ENCODE measurements at regions not wholly inside any gene's neighbourhood (a gene's known extent, or its start where the extent isn't known, plus 50 kb on each side); places are given as distances from the start of the nearest gene placed in this dataset.

DNA sequence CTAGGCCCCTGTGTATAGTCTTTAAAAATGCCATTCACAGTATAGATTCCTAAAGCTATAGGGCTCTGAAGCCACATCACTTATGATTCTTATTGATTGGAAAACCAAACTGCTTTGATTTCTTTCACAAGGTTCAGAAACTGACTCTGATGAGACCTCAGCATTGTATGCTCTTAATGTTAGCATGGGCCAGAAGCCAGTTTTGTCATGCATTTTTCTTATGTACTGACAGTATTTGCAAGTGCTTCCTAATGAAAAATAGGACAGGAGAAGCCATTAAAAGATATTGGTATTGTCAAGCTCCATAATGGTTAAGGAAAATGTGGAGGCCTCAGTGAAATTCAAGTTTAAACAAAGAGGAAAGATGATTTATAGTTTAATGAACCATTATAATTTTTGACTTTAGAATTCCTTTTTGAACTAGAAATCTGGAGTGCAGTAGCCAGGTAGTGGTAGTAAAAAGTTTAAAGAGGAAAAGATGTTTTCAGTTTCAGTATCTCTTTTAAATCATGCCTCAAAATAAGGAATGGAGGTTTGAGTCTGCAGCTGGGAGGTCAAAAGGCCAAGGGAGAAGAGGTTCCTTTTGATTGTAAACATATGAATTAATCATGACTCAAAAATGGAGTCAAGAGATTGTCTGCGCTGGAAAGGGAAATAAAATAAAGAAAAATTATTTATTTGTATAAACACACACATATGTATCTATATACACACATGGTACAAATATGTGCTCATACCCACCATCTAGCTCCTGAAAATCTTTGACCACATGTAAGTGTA, 388.1 kb upstream of the PRICKLE1 start:
- ATAC-seq, result no peak
- peaks cover 20% of the 10 kb centered on the region for H3K9me3 Mint-ChIP-seq
- no peak overlapping the region for H3K27ac Mint-ChIP-seq
- H3K27me3 Mint-ChIP-seq, result no peaks in the 10 kb centered on the region
- DNase-seq (ENCODE audit: low spot score), result no peak
- H3K36me3 Mint-ChIP-seq, result no peaks in the 10 kb centered on the region
- no peak overlapping the region for H3K4me3 Mint-ChIP-seq
- H3K4me1 Mint-ChIP-seq (ENCODE audit: low read depth in 2 of 2), result no peaks in the 10 kb centered on the region

GRCh38 chr12:42976620-42977019, 387.1 kb upstream of the PRICKLE1 start:
- Mint-ChIP-seq H3K27me3 (no peaks in the 10 kb centered on the region), H3K4me1 (ENCODE audit: low read depth in 2 of 2) (no peaks in the 10 kb centered on the region), H3K36me3 (no peaks in the 10 kb centered on the region), H3K4me3 (no peak overlapping the region), H3K9me3 (peaks cover 24% of the 10 kb centered on the region), H3K27ac (no peak overlapping the region)
- ATAC-seq (no peak), DNase-seq (ENCODE audit: low spot score) (no peak)

DNA sequence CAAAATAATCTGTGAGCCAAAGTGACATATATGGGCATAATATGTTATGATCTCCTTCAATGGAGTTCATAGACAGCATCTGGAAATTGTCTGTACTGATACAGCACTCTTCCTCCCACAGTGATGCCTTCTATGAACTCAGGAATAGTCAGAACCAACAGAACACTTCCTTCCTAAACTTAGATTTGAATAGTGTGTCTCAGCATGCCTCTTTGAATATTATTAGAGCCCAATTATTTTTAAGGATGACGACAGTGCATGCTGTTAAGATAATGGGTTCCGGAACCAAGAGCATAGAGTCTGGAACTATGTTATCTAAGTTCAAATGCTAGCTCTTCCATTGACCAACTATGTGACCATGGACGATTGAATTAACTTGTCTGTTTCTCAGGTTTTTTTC, 386.6 kb upstream of the PRICKLE1 start:
- no peak overlapping the region for H3K27ac Mint-ChIP-seq

DNA sequence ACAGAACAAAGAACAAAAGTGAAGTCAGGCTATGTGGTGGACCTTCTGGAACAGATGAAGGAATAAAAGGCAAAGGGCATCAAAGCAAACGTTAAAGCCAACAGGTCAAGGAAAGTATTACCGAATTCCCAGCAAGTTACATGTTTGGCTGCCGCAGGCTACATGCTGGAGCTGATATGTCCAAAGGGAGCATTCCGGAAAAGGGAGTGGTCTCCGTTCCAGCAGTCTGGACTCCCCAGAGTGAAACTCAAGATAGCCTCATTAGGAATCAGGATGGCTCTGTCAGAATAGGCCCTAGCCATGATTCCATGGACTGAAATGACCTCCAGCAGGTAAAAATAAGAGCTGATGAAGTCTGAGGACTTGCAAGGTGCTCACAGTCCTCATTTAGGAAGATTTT, 379.8 kb upstream of the PRICKLE1 start:
- H3K9me3 Mint-ChIP-seq, result peaks cover 22% of the 10 kb centered on the region
- ATAC-seq (no peak), DNase-seq (ENCODE audit: low spot score) (no peak)
- no peaks in the 10 kb centered on the region for H3K4me1 Mint-ChIP-seq (ENCODE audit: low read depth in 2 of 2)
- H3K27me3 Mint-ChIP-seq, result no peaks in the 10 kb centered on the region
- no peak overlapping the region for H3K4me3 Mint-ChIP-seq
- no peaks in the 10 kb centered on the region for H3K36me3 Mint-ChIP-seq
- no peak overlapping the region for H3K27ac Mint-ChIP-seq

More for the DNA sequence above, 386.6 kb upstream of the PRICKLE1 start:
- H3K4me1 Mint-ChIP-seq (ENCODE audit: low read depth in 2 of 2), result no peaks in the 10 kb centered on the region
- ATAC-seq (no peak), DNase-seq (ENCODE audit: low spot score) (no peak)
- H3K9me3 Mint-ChIP-seq, result peaks cover 25% of the 10 kb centered on the region
- H3K4me3 Mint-ChIP-seq, result no peak overlapping the region
- no peaks in the 10 kb centered on the region for H3K27me3 Mint-ChIP-seq
- no peaks in the 10 kb centered on the region for H3K36me3 Mint-ChIP-seq

GRCh38 chr12:42968426-42968825, 378.9 kb upstream of the PRICKLE1 start:
- Mint-ChIP-seq H3K36me3 (no peaks in the 10 kb centered on the region), H3K4me1 (ENCODE audit: low read depth in 2 of 2) (no peaks in the 10 kb centered on the region), H3K27ac (no peak overlapping the region), H3K27me3 (no peaks in the 10 kb centered on the region), H3K9me3 (peaks cover 17% of the 10 kb centered on the region), H3K4me3 (no peak overlapping the region)
- no peak for ATAC-seq
- no peak for DNase-seq (ENCODE audit: low spot score)

DNA sequence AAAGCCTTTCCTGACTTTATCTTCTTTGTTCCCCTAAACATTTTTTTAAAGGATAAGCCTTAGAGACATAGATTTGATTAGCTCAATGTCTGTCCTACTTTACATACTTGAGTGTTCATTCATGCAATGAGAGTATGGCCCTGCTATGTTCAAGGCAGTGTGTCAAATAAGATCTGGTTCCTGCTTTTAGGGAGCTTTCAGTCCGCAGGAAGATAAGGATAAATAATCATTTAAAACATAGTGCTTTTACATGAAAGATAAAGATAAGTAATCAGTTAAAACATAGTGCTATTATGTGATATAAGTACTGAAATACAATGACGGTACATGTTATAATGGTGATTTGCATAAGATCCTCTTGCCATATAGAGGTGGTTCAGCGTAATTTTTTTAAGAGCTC, 378.3 kb upstream of the PRICKLE1 start:
- H3K27ac Mint-ChIP-seq, result no peak overlapping the region
- H3K27me3 Mint-ChIP-seq, result no peaks in the 10 kb centered on the region
- H3K4me3 Mint-ChIP-seq, result no peak overlapping the region
- ATAC-seq, result no peak
- no peaks in the 10 kb centered on the region for H3K4me1 Mint-ChIP-seq (ENCODE audit: low read depth in 2 of 2)
- H3K9me3 Mint-ChIP-seq, result peaks cover 15% of the 10 kb centered on the region
- no peak for DNase-seq (ENCODE audit: low spot score)
- no peaks in the 10 kb centered on the region for H3K36me3 Mint-ChIP-seq

GRCh38 chr12:42963988-42964387, 374.4 kb upstream of the PRICKLE1 start:
- ATAC-seq, result no peak
- H3K36me3 Mint-ChIP-seq, result no peaks in the 10 kb centered on the region
- peaks cover 8% of the 10 kb centered on the region for H3K9me3 Mint-ChIP-seq
- no peak for DNase-seq (ENCODE audit: low spot score)
- H3K4me1 Mint-ChIP-seq (ENCODE audit: low read depth in 2 of 2), result no peaks in the 10 kb centered on the region
- no peak overlapping the region for H3K4me3 Mint-ChIP-seq
- no peak overlapping the region for H3K27ac Mint-ChIP-seq
- H3K27me3 Mint-ChIP-seq, result no peaks in the 10 kb centered on the region

- H3K4me3 Mint-ChIP-seq, result no peak overlapping the region
- peaks cover 8% of the 10 kb centered on the region for H3K9me3 Mint-ChIP-seq
- H3K36me3 Mint-ChIP-seq, result no peaks in the 10 kb centered on the region
- no peaks in the 10 kb centered on the region for H3K4me1 Mint-ChIP-seq (ENCODE audit: low read depth in 2 of 2)
- H3K27ac Mint-ChIP-seq, result no peak overlapping the region
- no peak for DNase-seq (ENCODE audit: low spot score)
- no peak for ATAC-seq
- H3K27me3 Mint-ChIP-seq, result no peaks in the 10 kb centered on the region
These were observed 372.8 kb upstream of the PRICKLE1 start for GRCh38 chr12:42962384-42962783.

- Mint-ChIP-seq H3K4me3 (no peak overlapping the region), H3K36me3 (peaks cover 4% of the 10 kb centered on the region), H3K27ac (no peak overlapping the region), H3K4me1 (ENCODE audit: low read depth in 2 of 2) (no peaks in the 10 kb centered on the region), H3K27me3 (no peaks in the 10 kb centered on the region), H3K9me3 (peaks cover 8% of the 10 kb centered on the region)
- DNase-seq (ENCODE audit: low spot score), result no peak
- ATAC-seq, result no peak
These were observed 371.8 kb upstream of the PRICKLE1 start for GRCh38 chr12:42961395-42961794.

DNA sequence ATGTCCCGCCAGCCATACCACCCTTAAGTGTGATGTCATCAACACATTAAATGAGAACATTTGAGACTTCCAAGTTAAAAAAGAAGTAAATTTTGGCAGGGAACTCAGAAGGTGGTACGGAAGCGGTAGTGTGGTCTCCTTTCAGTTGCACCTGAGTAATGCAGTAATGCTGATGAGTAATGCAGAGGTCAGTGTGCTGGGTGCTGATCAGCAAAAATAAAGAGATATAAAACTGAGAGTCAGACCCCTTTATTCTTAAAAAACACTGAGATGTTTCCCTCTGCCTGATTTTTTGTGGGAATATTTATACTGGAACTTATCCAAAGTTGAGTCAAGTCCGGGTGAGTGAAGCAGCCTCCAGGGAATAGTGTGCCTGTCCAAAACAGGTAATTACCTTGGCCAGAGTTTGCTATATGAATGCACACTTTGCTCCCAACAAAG, 370.6 kb upstream of the PRICKLE1 start:
- Mint-ChIP-seq H3K4me3 (no peak overlapping the region), H3K9me3 (peaks cover 6% of the 10 kb centered on the region), H3K4me1 (ENCODE audit: low read depth in 2 of 2) (no peaks in the 10 kb centered on the region), H3K36me3 (peaks cover 4% of the 10 kb centered on the region), H3K27ac (no peak overlapping the region), H3K27me3 (no peaks in the 10 kb centered on the region)
- ATAC-seq, result no peak
- DNase-seq (ENCODE audit: low spot score), result no peak

DNA sequence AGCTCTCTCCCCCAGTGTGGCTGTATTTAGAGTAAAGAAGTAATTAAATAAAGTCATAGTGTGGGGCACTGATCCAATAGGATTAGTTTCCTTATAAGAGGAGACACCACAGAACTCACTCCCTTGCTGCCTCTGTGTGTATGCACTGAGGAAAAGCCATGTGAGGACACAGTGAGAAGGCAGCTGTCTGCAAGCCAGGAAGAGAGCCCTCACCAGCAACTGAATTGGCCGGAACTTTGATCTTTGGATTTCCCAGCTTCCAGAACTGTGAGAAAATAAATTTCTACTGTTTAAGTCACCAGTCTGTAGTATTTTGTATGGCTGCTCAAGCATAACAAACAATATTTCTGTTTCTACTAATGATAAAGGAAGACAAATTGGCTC, 368.7 kb upstream of the PRICKLE1 start:
- Mint-ChIP-seq H3K36me3 (peaks cover 4% of the 10 kb centered on the region), H3K27ac (no peak overlapping the region), H3K4me3 (no peak overlapping the region), H3K9me3 (peaks cover 6% of the 10 kb centered on the region), H3K4me1 (ENCODE audit: low read depth in 2 of 2) (no peaks in the 10 kb centered on the region), H3K27me3 (no peaks in the 10 kb centered on the region)
- ATAC-seq (no peak), DNase-seq (ENCODE audit: low spot score) (no peak)

GRCh38 chr12:42957561-42958290, 368.2 kb upstream of the PRICKLE1 start:
- no peaks in the 10 kb centered on the region for H3K27me3 Mint-ChIP-seq
- H3K36me3 Mint-ChIP-seq, result peaks cover 4% of the 10 kb centered on the region
- no peak overlapping the region for H3K4me3 Mint-ChIP-seq
- H3K9me3 Mint-ChIP-seq, result peaks cover 6% of the 10 kb centered on the region
- DNase-seq (ENCODE audit: low spot score) (no peak), ATAC-seq (no peak)
- H3K27ac Mint-ChIP-seq, result no peak overlapping the region
- no peaks in the 10 kb centered on the region for H3K4me1 Mint-ChIP-seq (ENCODE audit: low read depth in 2 of 2)

- H3K27ac Mint-ChIP-seq, result no peak overlapping the region
- no peaks in the 10 kb centered on the region for H3K27me3 Mint-ChIP-seq
- H3K4me3 Mint-ChIP-seq, result no peak overlapping the region
- H3K9me3 Mint-ChIP-seq, result peaks cover 4% of the 10 kb centered on the region
- ATAC-seq (no peak), DNase-seq (ENCODE audit: low spot score) (no peak)
- H3K4me1 Mint-ChIP-seq (ENCODE audit: low read depth in 2 of 2), result no peaks in the 10 kb centered on the region
- peaks cover 6% of the 10 kb centered on the region for H3K36me3 Mint-ChIP-seq
These were observed 367.6 kb upstream of the PRICKLE1 start for GRCh38 chr12:42957136-42957535.

- Mint-ChIP-seq H3K4me3 (no peak overlapping the region), H3K4me1 (ENCODE audit: low read depth in 2 of 2) (no peaks in the 10 kb centered on the region), H3K36me3 (peaks cover 17% of the 10 kb centered on the region), H3K9me3 (peaks cover 11% of the 10 kb centered on the region), H3K27ac (no peak overlapping the region), H3K27me3 (no peaks in the 10 kb centered on the region)
- no peak for ATAC-seq
- no peak for DNase-seq (ENCODE audit: low spot score)
These were observed 363.5 kb upstream of the PRICKLE1 start for GRCh38 chr12:42953021-42953420.

Data from natural killer cell treated with Interleukin-12 subunit alpha and Interleukin-12 subunit beta and Interleukin-15 and Interleukin-18, amount 100 ng/mL, for 72 hours (primary cell).